ENCODE measurements at regions not wholly inside any gene's neighbourhood (a gene's known extent, or its start where the extent isn't known, plus 50 kb on each side); places are given as distances from the start of the nearest gene placed in this dataset.
A peak's percentile ranks its signal among the peaks of the same experiment; 100 is the strongest.
"Not testable (repeated sequence)": the region's sequence is repeated elsewhere in the genome, so short reads cannot be mapped to it uniquely, and the experiment has no call there.

DNA sequence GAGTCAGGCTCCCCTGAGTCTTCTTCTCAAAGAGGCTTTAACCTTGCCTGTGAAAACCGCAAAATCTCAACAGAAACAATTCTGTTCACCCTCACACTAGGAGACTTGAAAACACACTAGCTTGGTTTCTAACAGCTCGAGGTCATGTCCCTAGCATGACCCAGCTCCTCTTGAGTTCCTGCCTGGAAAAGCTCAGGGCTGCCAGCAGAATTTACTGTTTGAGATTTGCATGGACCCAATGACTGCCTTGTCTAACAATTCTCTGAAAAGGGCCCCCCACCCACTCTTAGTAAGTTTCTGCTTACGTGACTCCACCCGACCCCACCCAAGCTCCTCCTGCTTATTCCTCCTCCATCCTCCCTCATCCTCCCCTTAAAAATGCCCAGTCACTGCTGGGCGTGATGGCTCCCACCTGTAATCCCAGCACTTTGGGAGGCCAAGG, 85.1 kb upstream of the KMT2C start:
- Histone ChIP-seq H2AFZ (ENCODE audit: low read length) (no peak overlapping the region), H3K18ac (ENCODE audit: low read length) (no peak overlapping the region), H3K9me3 (replicated peaks in 1 of 2; ENCODE audit: control insufficient read depth in 2 of 2, insufficient read depth in 1 of 2, low read depth in 1 of 2, low read length in 2 of 2) (no peaks in the 10 kb centered on the region), H2BK12ac (ENCODE audit: low read length) (no peak overlapping the region), H3K4ac (ENCODE audit: low read length) (no peak overlapping the region), H3K9ac (ENCODE audit: low read depth, low read length, poor library complexity) (no peak overlapping the region), H2BK5ac (ENCODE audit: low read length) (no peak overlapping the region), H4K8ac (ENCODE audit: low read depth, low read length) (no peak overlapping the region), H3K36me3 (replicated peaks in 1 of 2; ENCODE audit: control insufficient read depth in 2 of 2, insufficient read depth in 2 of 2, low read length in 2 of 2) (no peaks in the 10 kb centered on the region), H3K4me2 (ENCODE audit: insufficient read depth, low read length, poor library complexity, severe bottlenecking) (no peak overlapping the region), H2AK5ac (ENCODE audit: low read depth, low read length) (no peak overlapping the region), H3K79me1 (ENCODE audit: low read depth, low read length) (no peaks in the 10 kb centered on the region), H4K91ac (ENCODE audit: low read depth, low read length, poor library complexity) (no peak overlapping the region), H3K4me1 (ENCODE audit: control insufficient read depth in 2 of 2, insufficient read depth in 1 of 2, low read depth in 1 of 2, low read length in 2 of 2) (peaks cover 0 to 8% of the 10 kb centered on the region in 2 donors), H2BK120ac (ENCODE audit: low read depth, low read length) (no peak overlapping the region), H3K14ac (ENCODE audit: low read length) (no peak overlapping the region), H3K4me3 (ENCODE audit: low read length in 2 of 2) (no peak overlapping the region), H3K27me3 (ENCODE audit: control insufficient read depth in 3 of 3, insufficient read depth in 3 of 3, low read depth in 1 of 3, low read length in 3 of 3) (no peaks in the 10 kb centered on the region), H3K27ac (replicated peaks; ENCODE audit: low read length) (no peak overlapping the region), H3K23ac (ENCODE audit: low read depth, low read length, poor library complexity) (no peak overlapping the region), H2BK15ac (ENCODE audit: low read length) (no peak overlapping the region)
- no peak for DNase-seq (ENCODE audit: low spot score)
- no CpG with 5 or more reads among the region's 5 CpGs for WGBS, 2 donors (ENCODE audit: extremely low coverage in 2 of 2, insufficient read length in 2 of 2, insufficient replicate concordance in 1 of 2)

- no peaks in the 10 kb centered on the region for H3K79me1 ChIP-seq (ENCODE audit: low read depth, low read length)
- H2BK15ac ChIP-seq (ENCODE audit: low read length) = no peak overlapping the region
- H3K4me1 ChIP-seq (ENCODE audit: control insufficient read depth in 2 of 2, insufficient read depth in 1 of 2, low read depth in 1 of 2, low read length in 2 of 2) = peaks cover 0 to 8% of the 10 kb centered on the region in 2 donors
These were observed 83.5 kb upstream of the KMT2C start for GRCh38 chr7:152519290-152519689.

DNA sequence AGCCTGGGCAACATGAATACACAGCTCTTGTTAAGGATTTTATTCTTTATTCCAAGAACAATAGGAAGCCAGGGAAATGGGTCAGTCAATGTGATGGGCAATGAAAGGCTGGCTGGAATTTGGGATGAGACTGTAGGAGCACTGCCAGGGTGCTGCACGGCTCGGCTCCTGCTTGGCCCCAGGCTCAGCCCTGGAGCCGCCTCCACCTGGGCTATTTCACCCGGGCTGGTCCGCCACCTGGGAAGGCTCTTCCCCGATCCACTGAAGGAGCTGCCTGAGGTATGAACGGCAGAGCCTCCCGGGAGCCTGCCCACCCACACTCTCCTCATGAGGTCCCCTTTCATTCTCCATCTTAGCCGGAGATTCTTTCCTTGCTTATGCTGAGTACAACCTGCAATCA, 80.4 kb upstream of the KMT2C start:
- WGBS, 2 donors (ENCODE audit: extremely low coverage in 2 of 2, insufficient read length in 2 of 2, insufficient replicate concordance in 1 of 2) = no CpG with 5 or more reads among the region's 9 CpGs

More at GRCh38 chr7:152519290-152519689, 83.5 kb upstream of the KMT2C start:
- DNase-seq (ENCODE audit: low spot score) = no peak
- no peak overlapping the region for H3K23ac ChIP-seq (ENCODE audit: low read depth, low read length, poor library complexity)
- no peak overlapping the region for H3K9ac ChIP-seq (ENCODE audit: low read depth, low read length, poor library complexity)
- WGBS, 2 donors (ENCODE audit: extremely low coverage in 2 of 2, insufficient read length in 2 of 2, insufficient replicate concordance in 1 of 2) = no CpG with 5 or more reads among the region's 4 CpGs
- no peak overlapping the region for H3K4ac ChIP-seq (ENCODE audit: low read length)
- H4K8ac ChIP-seq (ENCODE audit: low read depth, low read length) = no peak overlapping the region
- no peak overlapping the region for H2AK5ac ChIP-seq (ENCODE audit: low read depth, low read length)
- H3K27me3 ChIP-seq (ENCODE audit: control insufficient read depth in 3 of 3, insufficient read depth in 3 of 3, low read depth in 1 of 3, low read length in 3 of 3) = no peaks in the 10 kb centered on the region
- H3K4me2 ChIP-seq (ENCODE audit: insufficient read depth, low read length, poor library complexity, severe bottlenecking) = no peak overlapping the region
- no peak overlapping the region for H3K14ac ChIP-seq (ENCODE audit: low read length)
- H2BK5ac ChIP-seq (ENCODE audit: low read length) = no peak overlapping the region
- peaks cover 0 to 2% of the 10 kb centered on the region in 2 donors for H3K9me3 ChIP-seq (replicated peaks in 1 of 2; ENCODE audit: control insufficient read depth in 2 of 2, insufficient read depth in 1 of 2, low read depth in 1 of 2, low read length in 2 of 2)
- no peaks in the 10 kb centered on the region for H3K36me3 ChIP-seq (replicated peaks in 1 of 2; ENCODE audit: control insufficient read depth in 2 of 2, insufficient read depth in 2 of 2, low read length in 2 of 2)
- H2BK12ac ChIP-seq (ENCODE audit: low read length) = no peak overlapping the region
- no peak overlapping the region for H4K91ac ChIP-seq (ENCODE audit: low read depth, low read length, poor library complexity)
- no peak overlapping the region for H3K27ac ChIP-seq (replicated peaks; ENCODE audit: low read length)
- no peak overlapping the region for H2BK120ac ChIP-seq (ENCODE audit: low read depth, low read length)
- no peak overlapping the region for H3K18ac ChIP-seq (ENCODE audit: low read length)
- no peak overlapping the region for H2AFZ ChIP-seq (ENCODE audit: low read length)
- no peak overlapping the region for H3K4me3 ChIP-seq (ENCODE audit: low read length in 2 of 2)

GRCh38 chr7:152515266-152515950, 79.6 kb upstream of the KMT2C start:
- H3K27ac ChIP-seq (replicated peaks; ENCODE audit: low read length); H2AFZ ChIP-seq (ENCODE audit: low read length); H2BK15ac ChIP-seq (ENCODE audit: low read length); H2BK120ac ChIP-seq (ENCODE audit: low read depth, low read length); H3K4me2 ChIP-seq (ENCODE audit: insufficient read depth, low read length, poor library complexity, severe bottlenecking); H3K9ac ChIP-seq (ENCODE audit: low read depth, low read length, poor library complexity); H3K4me3 ChIP-seq (ENCODE audit: low read length in 2 of 2); H4K8ac ChIP-seq (ENCODE audit: low read depth, low read length); H3K4ac ChIP-seq (ENCODE audit: low read length); H2BK12ac ChIP-seq (ENCODE audit: low read length); H2AK5ac ChIP-seq (ENCODE audit: low read depth, low read length); DNase-seq (ENCODE audit: low spot score); H4K91ac ChIP-seq (ENCODE audit: low read depth, low read length, poor library complexity); H3K18ac ChIP-seq (ENCODE audit: low read length); H3K14ac ChIP-seq (ENCODE audit: low read length); H3K9me3 ChIP-seq (replicated peaks in 1 of 2; ENCODE audit: control insufficient read depth in 2 of 2, insufficient read depth in 1 of 2, low read depth in 1 of 2, low read length in 2 of 2); H3K23ac ChIP-seq (ENCODE audit: low read depth, low read length, poor library complexity); H3K79me1 ChIP-seq (ENCODE audit: low read depth, low read length); H2BK5ac ChIP-seq (ENCODE audit: low read length); H3K36me3 ChIP-seq (replicated peaks in 1 of 2; ENCODE audit: control insufficient read depth in 2 of 2, insufficient read depth in 2 of 2, low read length in 2 of 2); H3K27me3 ChIP-seq (ENCODE audit: control insufficient read depth in 3 of 3, insufficient read depth in 3 of 3, low read depth in 1 of 3, low read length in 3 of 3); H3K4me1 ChIP-seq (ENCODE audit: control insufficient read depth in 2 of 2, insufficient read depth in 1 of 2, low read depth in 1 of 2, low read length in 2 of 2): not testable (repeated sequence)
- WGBS, 2 donors (ENCODE audit: extremely low coverage in 2 of 2, insufficient read length in 2 of 2, insufficient replicate concordance in 1 of 2) = no CpG with 5 or more reads among the region's 25 CpGs

More for the DNA sequence above, 80.4 kb upstream of the KMT2C start:
- Histone ChIP-seq H2AK5ac (ENCODE audit: low read depth, low read length) (no peak overlapping the region), H3K9ac (ENCODE audit: low read depth, low read length, poor library complexity) (no peak overlapping the region), H3K14ac (ENCODE audit: low read length) (no peak overlapping the region), H3K36me3 (replicated peaks in 1 of 2; ENCODE audit: control insufficient read depth in 2 of 2, insufficient read depth in 2 of 2, low read length in 2 of 2) (no peaks in the 10 kb centered on the region), H3K9me3 (replicated peaks in 1 of 2; ENCODE audit: control insufficient read depth in 2 of 2, insufficient read depth in 1 of 2, low read depth in 1 of 2, low read length in 2 of 2) (peaks cover 0 to 2% of the 10 kb centered on the region in 2 donors), H2BK120ac (ENCODE audit: low read depth, low read length) (no peak overlapping the region), H4K8ac (ENCODE audit: low read depth, low read length) (no peak overlapping the region), H4K91ac (ENCODE audit: low read depth, low read length, poor library complexity) (no peak overlapping the region), H3K4me2 (ENCODE audit: insufficient read depth, low read length, poor library complexity, severe bottlenecking) (no peak overlapping the region), H3K4me3 (ENCODE audit: low read length in 2 of 2) (no peak overlapping the region), H3K79me1 (ENCODE audit: low read depth, low read length) (no peaks in the 10 kb centered on the region), H3K4me1 (ENCODE audit: control insufficient read depth in 2 of 2, insufficient read depth in 1 of 2, low read depth in 1 of 2, low read length in 2 of 2) (no peaks in the 10 kb centered on the region), H2BK12ac (ENCODE audit: low read length) (no peak overlapping the region), H3K18ac (ENCODE audit: low read length) (peak overlapping the region; percentile 18), H3K4ac (ENCODE audit: low read length) (no peak overlapping the region), H3K27me3 (ENCODE audit: control insufficient read depth in 3 of 3, insufficient read depth in 3 of 3, low read depth in 1 of 3, low read length in 3 of 3) (no peaks in the 10 kb centered on the region), H2BK5ac (ENCODE audit: low read length) (no peak overlapping the region), H2BK15ac (ENCODE audit: low read length) (no peak overlapping the region), H3K27ac (replicated peaks; ENCODE audit: low read length) (no peak overlapping the region), H3K23ac (ENCODE audit: low read depth, low read length, poor library complexity) (no peak overlapping the region), H2AFZ (ENCODE audit: low read length) (no peak overlapping the region)
- no peak for DNase-seq (ENCODE audit: low spot score)
